Panc1 (cell line): ENCODE measurements at regions not wholly inside any gene's neighbourhood (a gene's known extent, or its start where the extent isn't known, plus 50 kb on each side); places are given as distances from the start of the nearest gene placed in this dataset.

Experiments used
- ATAC-seq: fragments of 200-7000 bp; cut with Tn5 transposase; 2 replicates; pipeline ENCODE4 v1.9.1; 2020; ENCODE audit warnings: mild to moderate bottlenecking, moderate library complexity
- BruUV-seq: library from RNA; stranded (reverse); fragments of 400-500 nt; replicated peaks from 2 replicates; lab custom pipeline; 2021; lab: Mats Ljungman, UMichigan
- CTCF ChIA-PET: fragments of 300-600 bp; sonication (Branson Sonifier 250); formaldehyde crosslinking; loops from one replicate; lab custom pipeline; 2022; ENCODE audit warnings: antibody characterized with exemption; lab: Charles Lee
- POLR2A ChIA-PET: fragments of 300-600 bp; sonication (Branson Sonifier 250); formaldehyde crosslinking; loops from one replicate; lab custom pipeline; 2022; ENCODE audit warnings: antibody characterized with exemption; lab: Charles Lee
- DNase-seq: peaks from one replicate; pipeline ENCODE4 v3.0.0-alpha.2; 2010; ENCODE audit warnings: low read depth, low spot score
- H3K27ac ChIP-seq: 2 replicates; pipeline ENCODE4 v1.5.1; 2011; ENCODE audit warnings: mild to moderate bottlenecking, low read length, inconsistent platforms
- H3K27me3 ChIP-seq: fragments of 200-500 bp; sonication (Bioruptor generic); 2 replicates; pipeline ENCODE4 v1.6.0; 2014; ENCODE audit warnings: low read length, inconsistent platforms; ENCODE audit not compliant: control insufficient read depth, insufficient read depth
- H3K36me3 ChIP-seq: fragments of 200-500 bp; sonication (Bioruptor generic); 2 replicates; pipeline ENCODE4 v1.5.1; 2014; ENCODE audit warnings: inconsistent platforms, mild to moderate bottlenecking, low read length, moderate library complexity; ENCODE audit not compliant: control insufficient read depth, insufficient read depth
- H3K4me1 ChIP-seq: 2 replicates; pipeline ENCODE4 v1.5.1; 2011; ENCODE audit warnings: inconsistent platforms, mild to moderate bottlenecking, low read length, moderate library complexity; ENCODE audit not compliant: control insufficient read depth, insufficient read depth
- H3K4me3 ChIP-seq, 2 experiments: 2 replicates each; pipeline ENCODE4 v1.5.1; 2011 to 2012; ENCODE audit warnings: low read depth in 2 of 2, low read length in 2 of 2, mild to moderate bottlenecking in 2 of 2, inconsistent platforms in 1 of 2, moderate library complexity in 1 of 2
- H3K9me3 ChIP-seq: fragments of 200-500 bp; sonication (Bioruptor generic); 2 replicates; pipeline ENCODE4 v1.5.1; 2014; ENCODE audit warnings: low read depth, mild to moderate bottlenecking, inconsistent platforms, low read length, moderate library complexity; ENCODE audit not compliant: control insufficient read depth, insufficient read depth
- CTCF ChIP-seq: fragments of 450-650 bp; IDR thresholded peaks from 2 replicates; pipeline ENCODE4 v1.5.1; 2017; ENCODE audit warnings: mild to moderate bottlenecking
- POLR2AphosphoS5 ChIP-seq: IDR thresholded peaks from 2 replicates; pipeline ENCODE4 v1.6.1; 2012; ENCODE audit warnings: mild to moderate bottlenecking, low read depth, low read length, moderate library complexity
- REST ChIP-seq, 2 experiments: IDR thresholded peaks; 2 replicates each; pipeline ENCODE4 v1.6.1; 2011 to 2012; ENCODE audit warnings: low read depth in 2 of 2, control low read depth in 1 of 2, low read length in 1 of 2, mild to moderate bottlenecking in 1 of 2, moderate library complexity in 1 of 2; ENCODE audit not compliant: insufficient read depth in 1 of 2
- SIN3A ChIP-seq: IDR thresholded peaks from 2 replicates; pipeline ENCODE4 v1.6.1; 2012; ENCODE audit warnings: low read depth, mild to moderate bottlenecking, low read length, moderate library complexity, borderline replicate concordance; ENCODE audit not compliant: insufficient read depth
- TCF7L2 ChIP-seq: IDR thresholded peaks from 2 replicates; pipeline ENCODE4 v1.6.1; 2011; ENCODE audit warnings: mild to moderate bottlenecking, low read depth, low read length, inconsistent platforms
- in situ Hi-C: cut with HindIII; loops from 2 replicates; pipeline ENCODE4 v1.10.0; 2016; ENCODE audit warnings: low sequenced_read_pairs, low pct_unique_long_range_greater_than_20kb
- intact Hi-C: fragments of 100-400 bp; cut with micrococcal nuclease; formaldehyde crosslinking; loops from one replicate; pipeline ENCODE4 v1.10.0; 2022; ENCODE audit not compliant: unreplicated experiment

- intact Hi-C loops, result no loop called here
- no peaks in the 10 kb centered on the region for H3K9me3 ChIP-seq
- TF ChIP-seq TCF7L2 (no peak), REST (IDR thresholded peaks at IDR 0.05; ENCODE audit: insufficient read depth in 1 of 2, low read depth in 2 of 2, low read length in 1 of 2) (no peak)
- H3K4me3 ChIP-seq, result no peak overlapping the region
- no peaks in the 10 kb centered on the region for H3K27me3 ChIP-seq
- no peaks in the 10 kb centered on the region for H3K36me3 ChIP-seq
- BruUV-seq, result no TSS peak
- no peak for ATAC-seq
- no peak overlapping the region for H3K27ac ChIP-seq
- CTCF ChIA-PET, result no interaction called here
- in situ Hi-C loops, result no loop called here
- no peak for DNase-seq
- POLR2A ChIA-PET, result no interaction called here
- peaks cover 3% of the 10 kb centered on the region; the same call in 1 of the 2 replicates for H3K4me1 ChIP-seq
Measured at GRCh38 chr2:120463996-120464395, 118.1 kb downstream of the INHBB start.

- H3K9me3 ChIP-seq, result no peaks in the 10 kb centered on the region
- no peak for ATAC-seq
- no TSS peak for BruUV-seq
- H3K27ac ChIP-seq, result no peak overlapping the region
- peaks cover 3% of the 10 kb centered on the region; the same call in 1 of the 2 replicates for H3K4me1 ChIP-seq
- H3K36me3 ChIP-seq, result no peaks in the 10 kb centered on the region
- no peaks in the 10 kb centered on the region for H3K27me3 ChIP-seq
- H3K4me3 ChIP-seq, result no peak overlapping the region
- CTCF ChIA-PET, result no interaction called here
- intact Hi-C loops, result no loop called here
- DNase-seq, result no peak
- in situ Hi-C loops, result no loop called here
- POLR2A ChIA-PET, result no interaction called here
- TF ChIP-seq TCF7L2 (no peak), CTCF (no peak), REST (IDR thresholded peaks at IDR 0.05; ENCODE audit: insufficient read depth in 1 of 2, low read depth in 2 of 2, low read length in 1 of 2) (no peak), POLR2AphosphoS5 (no peak), SIN3A (no peak)
Measured at GRCh38 chr2:120464448-120464931, 118.6 kb downstream of the INHBB start.
